ENCODE measurements at regions not wholly inside any gene's neighbourhood (a gene's known extent, or its start where the extent isn't known, plus 50 kb on each side); places are given as distances from the start of the nearest gene placed in this dataset.
"Not testable (repeated sequence)": the region's sequence is repeated elsewhere in the genome, so short reads cannot be mapped to it uniquely, and the experiment has no call there.

DNA sequence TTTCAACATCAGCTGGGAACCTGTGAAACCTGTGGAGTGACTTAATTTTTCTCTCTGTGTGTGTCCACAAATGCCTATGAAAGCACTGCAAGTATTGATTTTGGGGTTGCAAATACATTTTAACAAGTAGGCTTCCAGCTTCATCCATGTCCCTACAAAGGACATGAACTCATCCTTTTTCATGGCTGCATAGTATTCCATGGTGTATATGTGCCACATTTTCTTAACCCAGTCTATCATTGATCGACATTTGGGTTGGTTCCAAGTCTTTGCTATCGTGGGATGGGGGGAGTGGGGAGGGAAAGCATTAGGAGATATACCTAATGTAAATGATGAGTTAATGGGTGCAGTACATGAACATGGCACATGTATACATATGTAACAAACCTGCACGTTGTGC, 711.3 kb downstream of the LTN1 start:
- not testable (repeated sequence) for DNase-seq; ATAC-seq; H3K4me1 Mint-ChIP-seq; H3K4me3 Mint-ChIP-seq; H3K27me3 Mint-ChIP-seq; H3K27ac Mint-ChIP-seq; H3K36me3 Mint-ChIP-seq (ENCODE audit: low read depth); H3K9me3 ChIP-seq (ENCODE audit: control insufficient read depth, low read length, poor library complexity, severe bottlenecking)

DNA sequence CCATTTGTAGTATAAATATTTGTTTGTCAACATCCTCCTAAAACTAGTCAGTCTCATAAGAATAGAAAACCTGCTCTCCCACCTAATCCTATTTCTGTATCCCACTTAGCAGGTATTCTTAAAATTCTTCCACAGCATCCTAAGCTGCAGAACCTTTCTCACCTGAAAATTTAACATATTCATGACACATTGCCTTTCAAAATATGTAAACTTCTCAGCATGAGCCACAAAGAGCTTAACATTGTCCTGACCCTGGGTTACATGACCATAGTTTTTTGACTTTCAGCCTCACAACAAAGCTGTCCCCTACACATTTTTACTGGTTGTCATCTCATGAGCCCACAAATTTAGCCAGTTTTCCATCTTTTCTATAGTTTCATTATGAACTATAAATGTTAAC, 712.1 kb downstream of the LTN1 start:
- DNase-seq (no peak), ATAC-seq (no peak)
- H3K27ac Mint-ChIP-seq, result no peak overlapping the region
- H3K4me3 Mint-ChIP-seq, result no peak overlapping the region
- H3K36me3 Mint-ChIP-seq (ENCODE audit: low read depth), result no peaks in the 10 kb centered on the region
- no peaks in the 10 kb centered on the region for H3K4me1 Mint-ChIP-seq
- no peaks in the 10 kb centered on the region for H3K27me3 Mint-ChIP-seq
- H3K9me3 ChIP-seq (ENCODE audit: control insufficient read depth, low read length, poor library complexity, severe bottlenecking), result no peaks in the 10 kb centered on the region

DNA sequence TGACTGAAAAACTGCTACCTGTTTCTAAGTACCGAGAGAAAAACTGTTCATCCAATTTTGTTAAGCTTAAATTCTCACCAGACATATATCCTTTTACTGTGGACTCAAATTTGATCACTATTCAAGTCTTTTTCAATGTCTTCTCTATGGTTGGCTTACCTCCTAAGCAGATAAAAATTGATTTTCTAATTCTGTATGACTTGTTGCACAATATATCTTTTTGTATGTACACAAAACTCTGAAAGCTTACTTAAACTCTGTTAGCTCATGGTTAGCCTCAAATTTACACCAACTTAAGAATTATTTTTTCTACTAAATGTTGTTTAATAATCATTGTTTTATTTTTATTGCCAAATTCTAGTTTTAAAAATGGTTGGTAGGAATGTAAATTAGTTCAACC, 715.4 kb downstream of the LTN1 start:
- ATAC-seq, result no peak
- H3K27ac Mint-ChIP-seq, result no peak overlapping the region
- H3K27me3 Mint-ChIP-seq, result no peaks in the 10 kb centered on the region

DNA sequence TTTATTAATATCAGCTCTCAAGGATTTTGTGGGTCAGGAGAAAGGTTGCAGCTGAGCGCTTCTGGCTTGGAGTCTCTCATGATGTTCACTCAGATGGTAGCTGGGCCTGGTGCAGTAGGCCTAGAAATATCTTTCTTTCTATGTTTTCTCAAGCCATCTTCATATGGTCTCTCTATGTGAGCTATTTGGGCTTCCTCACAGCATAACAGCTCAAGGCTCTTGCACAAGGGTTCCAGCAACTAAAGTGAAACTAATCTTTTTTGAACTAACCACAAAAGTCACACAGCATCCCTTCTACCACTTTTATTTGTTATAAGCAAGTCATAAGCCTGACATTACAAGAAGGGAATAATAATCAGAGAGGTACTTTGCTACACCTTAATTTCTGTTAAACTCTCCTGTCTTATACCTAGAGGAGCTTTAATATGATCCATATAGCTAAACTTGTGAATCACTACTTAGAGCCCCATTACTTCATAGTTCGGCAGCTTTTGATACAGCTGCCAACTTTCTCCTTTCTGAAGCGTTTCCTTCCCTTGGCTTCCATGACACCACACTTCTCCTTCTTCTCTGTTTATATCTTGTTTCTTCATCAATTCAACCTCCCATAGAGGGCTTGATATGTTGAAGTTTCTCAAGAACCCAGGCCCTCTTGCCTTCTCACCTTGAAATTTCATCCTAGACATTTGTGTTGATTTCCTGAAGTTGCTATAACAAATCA, 720.2 kb downstream of the LTN1 start:
- no peak for DNase-seq
- H3K9me3 ChIP-seq (ENCODE audit: control insufficient read depth, low read length, poor library complexity, severe bottlenecking), result no peaks in the 10 kb centered on the region
- Mint-ChIP-seq H3K4me1 (no peaks in the 10 kb centered on the region), H3K36me3 (ENCODE audit: low read depth) (no peaks in the 10 kb centered on the region), H3K27me3 (no peaks in the 10 kb centered on the region), H3K4me3 (no peak overlapping the region), H3K27ac (no peak overlapping the region)
- no peak for ATAC-seq

More for the DNA sequence above, 715.4 kb downstream of the LTN1 start:
- Mint-ChIP-seq H3K4me3 (no peak overlapping the region), H3K4me1 (no peaks in the 10 kb centered on the region), H3K36me3 (ENCODE audit: low read depth) (no peaks in the 10 kb centered on the region)
- DNase-seq, result no peak
- no peaks in the 10 kb centered on the region for H3K9me3 ChIP-seq (ENCODE audit: control insufficient read depth, low read length, poor library complexity, severe bottlenecking)

DNA sequence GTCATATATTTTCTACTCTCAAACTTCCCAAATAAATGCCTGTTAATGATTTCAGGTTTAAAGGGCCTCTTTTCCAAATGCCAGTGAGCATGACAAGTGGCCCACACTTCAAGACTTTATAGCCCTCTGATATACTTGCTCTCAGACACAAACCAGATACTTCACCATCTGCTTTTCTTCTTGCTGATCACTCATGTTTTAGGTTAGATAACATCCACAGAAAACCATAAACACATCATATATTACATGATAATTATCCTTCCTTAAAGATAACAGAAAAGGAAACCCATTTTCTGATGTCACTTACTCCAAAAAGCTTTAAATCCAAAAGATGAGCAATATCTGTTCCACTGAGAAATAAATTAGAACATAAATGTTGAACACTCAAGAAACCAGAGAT, 723.5 kb downstream of the LTN1 start:
- H3K4me3 Mint-ChIP-seq, result no peak overlapping the region
- no peak overlapping the region for H3K27ac Mint-ChIP-seq
- H3K36me3 Mint-ChIP-seq (ENCODE audit: low read depth), result no peaks in the 10 kb centered on the region
- H3K4me1 Mint-ChIP-seq, result no peaks in the 10 kb centered on the region
- no peaks in the 10 kb centered on the region for H3K9me3 ChIP-seq (ENCODE audit: control insufficient read depth, low read length, poor library complexity, severe bottlenecking)
- ATAC-seq (no peak), DNase-seq (no peak)
- no peaks in the 10 kb centered on the region for H3K27me3 Mint-ChIP-seq

DNA sequence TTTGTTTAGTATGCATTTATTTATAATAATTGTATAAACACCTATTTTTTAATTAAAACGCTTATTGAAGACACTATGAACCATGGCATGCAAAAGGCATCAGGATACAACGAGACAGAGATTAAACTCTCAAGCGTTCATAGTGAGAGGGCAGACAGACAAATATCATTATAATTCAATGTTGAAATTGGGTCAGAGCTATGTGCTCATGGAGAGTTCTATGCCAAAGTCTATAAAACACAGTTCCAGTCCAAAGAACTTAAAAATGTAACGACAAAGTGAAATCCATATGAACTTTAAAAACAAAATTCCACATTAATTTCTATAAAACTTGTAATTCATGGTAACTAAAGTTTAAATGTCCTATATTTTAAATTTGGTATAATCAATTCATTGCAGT, 724.0 kb downstream of the LTN1 start:
- no peaks in the 10 kb centered on the region for H3K27me3 Mint-ChIP-seq
- DNase-seq, result no peak
- H3K36me3 Mint-ChIP-seq (ENCODE audit: low read depth), result no peaks in the 10 kb centered on the region
- H3K9me3 ChIP-seq (ENCODE audit: control insufficient read depth, low read length, poor library complexity, severe bottlenecking), result no peaks in the 10 kb centered on the region
- H3K27ac Mint-ChIP-seq, result no peak overlapping the region
- ATAC-seq, result no peak
- no peaks in the 10 kb centered on the region for H3K4me1 Mint-ChIP-seq
- H3K4me3 Mint-ChIP-seq, result no peak overlapping the region

DNA sequence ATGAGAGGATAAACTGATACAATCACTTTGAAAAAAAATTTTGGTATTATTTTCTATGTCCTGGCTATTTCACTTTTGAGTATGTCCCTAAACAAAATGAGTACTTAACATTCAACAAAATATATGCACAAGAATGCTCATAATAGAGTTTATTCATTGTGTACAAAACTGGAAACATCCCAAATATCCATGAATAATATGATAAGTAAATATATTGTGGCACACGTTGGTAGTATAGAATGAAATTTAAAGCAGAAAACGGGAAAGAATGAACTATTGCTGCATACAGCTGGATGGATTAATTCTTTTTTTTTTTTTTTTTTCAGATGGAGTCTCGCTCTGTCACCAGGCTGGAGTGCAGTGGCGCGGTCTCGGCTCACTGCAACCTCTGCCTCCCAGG, 725.2 kb downstream of the LTN1 start:
- Mint-ChIP-seq H3K27me3 (no peaks in the 10 kb centered on the region), H3K36me3 (ENCODE audit: low read depth) (no peaks in the 10 kb centered on the region)

DNA sequence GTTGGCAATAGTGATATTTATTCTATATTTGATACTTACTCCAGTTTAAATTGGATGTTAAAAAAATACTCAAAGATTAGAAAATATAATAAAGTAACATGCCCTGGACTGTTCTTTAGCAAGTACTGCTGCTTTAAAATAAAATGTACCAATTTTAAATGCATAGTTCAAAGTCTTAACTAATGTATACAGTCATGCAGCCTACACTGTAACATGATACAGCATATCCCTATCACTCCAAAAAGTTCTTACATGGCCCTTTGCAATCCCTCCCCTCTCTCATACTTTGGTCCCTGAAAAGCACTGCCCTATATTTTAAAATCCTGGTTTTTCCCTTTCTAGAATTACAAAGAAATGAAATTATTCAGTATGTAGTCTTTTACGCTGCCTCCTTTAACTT, 726.6 kb downstream of the LTN1 start:
- H3K4me1 Mint-ChIP-seq, result no peaks in the 10 kb centered on the region
- ATAC-seq (no peak), DNase-seq (no peak)
- no peaks in the 10 kb centered on the region for H3K36me3 Mint-ChIP-seq (ENCODE audit: low read depth)
- no peak overlapping the region for H3K4me3 Mint-ChIP-seq
- no peaks in the 10 kb centered on the region for H3K9me3 ChIP-seq (ENCODE audit: control insufficient read depth, low read length, poor library complexity, severe bottlenecking)
- H3K27ac Mint-ChIP-seq, result no peak overlapping the region
- no peaks in the 10 kb centered on the region for H3K27me3 Mint-ChIP-seq

More for the DNA sequence above, 725.2 kb downstream of the LTN1 start:
- no peak for ATAC-seq
- H3K9me3 ChIP-seq (ENCODE audit: control insufficient read depth, low read length, poor library complexity, severe bottlenecking), result no peaks in the 10 kb centered on the region
- no peak overlapping the region for H3K27ac Mint-ChIP-seq
- DNase-seq, result no peak
- H3K4me1 Mint-ChIP-seq, result no peaks in the 10 kb centered on the region
- H3K4me3 Mint-ChIP-seq, result no peak overlapping the region

DNA sequence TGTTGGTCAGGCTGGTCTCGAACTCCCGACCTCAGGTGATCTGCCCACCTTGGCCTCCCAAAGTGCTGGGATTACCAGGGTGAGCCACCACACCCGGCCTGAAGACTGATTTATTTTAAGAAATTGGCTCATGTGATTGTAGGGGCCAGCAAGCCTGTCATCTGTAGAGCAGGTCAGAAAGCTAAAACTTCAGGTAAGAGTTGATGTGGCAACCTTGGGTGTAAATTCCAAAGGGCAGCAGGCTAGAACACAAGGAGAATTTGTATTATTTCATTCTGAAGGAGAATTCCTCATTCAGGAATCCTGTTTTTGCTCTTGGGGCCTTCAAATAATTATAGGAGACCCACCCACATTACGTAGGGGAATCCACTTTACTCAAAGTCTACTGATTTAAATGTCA, 728.7 kb downstream of the LTN1 start:
- H3K9me3 ChIP-seq (ENCODE audit: control insufficient read depth, low read length, poor library complexity, severe bottlenecking), result no peaks in the 10 kb centered on the region
- Mint-ChIP-seq H3K4me3 (no peak overlapping the region), H3K27me3 (no peaks in the 10 kb centered on the region), H3K27ac (no peak overlapping the region), H3K4me1 (no peaks in the 10 kb centered on the region), H3K36me3 (ENCODE audit: low read depth) (no peaks in the 10 kb centered on the region)
- DNase-seq (no peak), ATAC-seq (no peak)

DNA sequence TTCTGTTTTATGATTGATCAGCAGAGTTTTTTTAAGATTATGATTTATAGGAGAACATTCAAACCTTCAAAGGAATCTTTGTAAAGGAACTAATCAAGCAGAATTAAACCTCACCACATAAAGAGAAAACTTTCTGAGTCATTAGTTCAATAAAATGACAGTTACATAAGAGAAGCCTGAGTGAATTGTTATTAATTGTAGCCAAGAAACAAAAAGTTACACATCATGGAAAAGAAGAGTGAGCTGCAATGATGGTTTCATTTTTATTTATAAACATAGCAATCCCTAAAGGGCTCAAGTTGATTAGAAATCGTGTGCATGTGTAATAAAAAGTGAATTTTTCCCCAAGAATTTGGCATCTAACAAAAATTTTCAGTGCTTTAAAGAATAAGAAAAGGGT, 731.4 kb downstream of the LTN1 start:
- Mint-ChIP-seq H3K36me3 (ENCODE audit: low read depth) (no peaks in the 10 kb centered on the region), H3K27ac (no peak overlapping the region), H3K27me3 (no peaks in the 10 kb centered on the region), H3K4me3 (no peak overlapping the region), H3K4me1 (no peaks in the 10 kb centered on the region)
- H3K9me3 ChIP-seq (ENCODE audit: control insufficient read depth, low read length, poor library complexity, severe bottlenecking), result no peaks in the 10 kb centered on the region
- DNase-seq (no peak), ATAC-seq (no peak)

DNA sequence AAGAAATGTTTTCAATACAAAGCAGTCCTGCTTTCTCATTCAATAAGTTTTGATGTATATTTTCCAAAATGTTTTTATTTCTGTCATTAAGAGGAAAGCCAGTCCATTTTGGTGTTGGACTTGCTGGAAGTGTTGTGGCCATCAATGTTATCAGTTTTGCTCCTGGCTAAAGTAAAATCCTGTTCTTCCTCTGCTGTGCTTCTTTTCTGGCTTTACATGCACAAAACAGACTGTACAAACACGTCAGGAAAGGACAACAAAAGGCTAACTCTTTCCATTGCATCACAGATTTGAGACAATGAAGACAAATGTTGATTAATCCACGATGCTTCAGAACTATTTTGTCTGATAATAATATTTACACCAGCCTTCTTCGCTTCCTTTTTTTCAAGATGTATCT, 735.4 kb downstream of the LTN1 start:
- no peak for DNase-seq
- H3K9me3 ChIP-seq (ENCODE audit: control insufficient read depth, low read length, poor library complexity, severe bottlenecking), result no peaks in the 10 kb centered on the region
- ATAC-seq, result no peak
- Mint-ChIP-seq H3K27ac (no peak overlapping the region), H3K27me3 (no peaks in the 10 kb centered on the region), H3K4me3 (no peak overlapping the region), H3K36me3 (ENCODE audit: low read depth) (no peaks in the 10 kb centered on the region), H3K4me1 (no peaks in the 10 kb centered on the region)

DNA sequence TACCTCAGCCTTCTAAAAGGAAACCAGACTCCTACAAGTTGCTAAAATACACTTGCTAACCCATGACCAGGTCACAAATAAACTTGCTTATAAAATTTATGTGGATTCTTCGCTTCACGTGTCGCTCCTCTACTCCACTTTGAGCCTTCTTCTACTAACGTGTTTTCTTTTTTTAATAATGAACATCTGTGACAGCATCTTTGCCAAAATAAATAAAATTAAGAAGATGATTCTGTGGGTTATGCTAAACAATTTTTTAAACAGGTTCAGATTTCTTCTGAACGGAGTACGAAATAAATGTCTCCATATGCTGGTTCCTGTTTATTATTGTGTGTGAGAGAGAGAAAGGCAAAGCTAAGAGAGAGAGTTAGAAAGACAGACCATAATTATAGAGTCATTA, 735.8 kb downstream of the LTN1 start:
- H3K27me3 Mint-ChIP-seq, result no peaks in the 10 kb centered on the region
- no peaks in the 10 kb centered on the region for H3K36me3 Mint-ChIP-seq (ENCODE audit: low read depth)
- H3K4me3 Mint-ChIP-seq, result no peak overlapping the region
- no peaks in the 10 kb centered on the region for H3K9me3 ChIP-seq (ENCODE audit: control insufficient read depth, low read length, poor library complexity, severe bottlenecking)
- DNase-seq (no peak), ATAC-seq (no peak)
- H3K27ac Mint-ChIP-seq, result no peak overlapping the region
- H3K4me1 Mint-ChIP-seq, result no peaks in the 10 kb centered on the region

DNA sequence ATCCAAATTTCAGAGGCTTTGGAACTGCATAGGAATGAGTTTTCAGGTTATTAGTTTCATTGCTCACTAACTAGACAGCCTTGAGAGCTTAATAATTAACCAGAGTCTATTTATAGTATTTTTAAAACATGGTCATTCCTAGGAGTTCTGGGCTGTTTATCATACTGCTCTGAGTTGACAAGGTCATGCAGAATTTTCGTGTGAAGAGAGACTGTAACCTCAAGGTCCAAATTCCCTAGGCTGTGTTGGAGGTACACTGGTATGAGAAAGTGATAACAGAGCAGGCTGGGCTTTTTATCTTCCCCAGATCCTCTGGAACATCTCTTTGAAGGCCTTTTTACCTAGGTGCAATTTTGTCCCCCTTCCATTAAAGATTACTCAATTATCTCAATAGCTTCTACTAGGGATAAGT, 736.3 kb downstream of the LTN1 start:
- H3K4me3 Mint-ChIP-seq, result no peak overlapping the region
- ATAC-seq (no peak), DNase-seq (no peak)
- H3K27me3 Mint-ChIP-seq, result no peaks in the 10 kb centered on the region
- no peak overlapping the region for H3K27ac Mint-ChIP-seq
- H3K9me3 ChIP-seq (ENCODE audit: control insufficient read depth, low read length, poor library complexity, severe bottlenecking), result no peaks in the 10 kb centered on the region
- H3K4me1 Mint-ChIP-seq, result no peaks in the 10 kb centered on the region
- H3K36me3 Mint-ChIP-seq (ENCODE audit: low read depth), result no peaks in the 10 kb centered on the region

DNA sequence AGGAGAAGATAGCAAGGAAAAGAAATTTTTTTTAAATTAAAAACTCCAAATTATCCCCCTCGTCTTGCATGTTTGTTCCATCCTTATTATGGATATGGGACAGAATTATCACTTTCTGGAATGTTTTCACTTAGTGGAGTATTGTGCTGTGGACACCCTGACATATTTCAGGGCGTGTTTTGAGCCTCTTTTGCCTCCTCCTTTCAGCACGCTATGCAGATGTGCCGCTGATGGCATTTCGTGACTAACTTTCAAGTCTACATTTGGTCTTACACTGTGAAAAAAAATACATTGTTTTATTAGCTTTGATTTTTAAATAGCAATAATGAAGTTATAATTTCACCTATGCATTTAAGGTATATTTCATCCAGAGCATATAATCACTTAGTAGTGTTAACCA, 738.7 kb downstream of the LTN1 start:
- ATAC-seq (no peak), DNase-seq (no peak)
- no peaks in the 10 kb centered on the region for H3K9me3 ChIP-seq (ENCODE audit: control insufficient read depth, low read length, poor library complexity, severe bottlenecking)
- H3K27me3 Mint-ChIP-seq, result no peaks in the 10 kb centered on the region
- no peaks in the 10 kb centered on the region for H3K36me3 Mint-ChIP-seq (ENCODE audit: low read depth)
- H3K4me3 Mint-ChIP-seq, result no peak overlapping the region
- no peaks in the 10 kb centered on the region for H3K4me1 Mint-ChIP-seq
- H3K27ac Mint-ChIP-seq, result no peak overlapping the region
